Tibial nerve (tissue), 4 donors: ENCODE measurements at regions not wholly inside any gene's neighbourhood (a gene's known extent, or its start where the extent isn't known, plus 50 kb on each side); places are given as distances from the start of the nearest gene placed in this dataset.

ENCODE experiments used
- DNase-seq, 2 donors: peaks; one replicate each; pipeline ENCODE4 v3.0.0-alpha.2; 2019; ENCODE audit warnings: low spot score in 2 of 2
- H3K27ac ChIP-seq, 4 donors: fragments of 200-600 bp; sonication (generic) in 3 of 4; one replicate each; pipeline ENCODE4 v1.5.1; 2017 to 2019; ENCODE audit warnings: mild to moderate bottlenecking in 1 of 4
- H3K27me3 ChIP-seq, 2 donors: fragments of 200-600 bp; sonication (generic) in 1 of 2; one replicate each; pipeline versions ENCODE4 v1.5.1 to v1.6.0; 2017 to 2019
- H3K36me3 ChIP-seq, 3 donors: fragments of 200-600 bp; sonication (generic); one replicate each; pipeline ENCODE4 v1.5.1; 2018 to 2019
- H3K4me1 ChIP-seq, 4 donors: fragments of 200-600 bp; sonication (generic) in 3 of 4; one replicate each; pipeline ENCODE4 v1.5.1; 2017 to 2019
- H3K4me3 ChIP-seq, 4 donors: fragments of 200-600 bp; sonication (generic) in 3 of 4; one replicate each; pipeline ENCODE4 v1.5.1; 2017 to 2019; ENCODE audit warnings: mild to moderate bottlenecking in 1 of 4, moderate library complexity in 1 of 4
- H3K9me3 ChIP-seq, 4 donors: fragments of 200-600 bp; sonication (generic) in 3 of 4; one replicate each; pipeline ENCODE4 v1.5.1; 2017 to 2019
- CTCF ChIP-seq, 5 experiments: fragments of 200-600 bp in 3 of 5; fragments of 450-650 bp in 2 of 5; sonication (generic) in 3 of 5; IDR thresholded peaks; one replicate each; pipeline ENCODE4 v1.5.1; 2016 to 2019; ENCODE audit warnings: antibody characterized with exemption in 5 of 5, mild to moderate bottlenecking in 3 of 5, moderate library complexity in 2 of 5
- EP300 ChIP-seq, 2 donors: sonication (generic); formaldehyde crosslinking; IDR thresholded peaks; one replicate each; pipeline ENCODE4 v1.6.1; 2017; ENCODE audit warnings: antibody characterized with exemption in 2 of 2, mild to moderate bottlenecking in 1 of 2
- POLR2A ChIP-seq, 2 donors: fragments of 450-650 bp; IDR thresholded peaks; one replicate each; pipeline ENCODE4 v1.6.1; 2017; ENCODE audit warnings: antibody characterized with exemption in 2 of 2, mild to moderate bottlenecking in 2 of 2, moderate library complexity in 2 of 2
- WGBS, 2 donors: methylation state at CpG; one replicate each; pipeline ENCODE4 v1.1.5; 2018; 5-methylcytosine and 5-hydroxymethylcytosine counted together

- no peak for DNase-seq
- H3K27ac ChIP-seq, result no peak overlapping the region
- H3K27me3 ChIP-seq, result no peaks in the 10 kb centered on the region
- TF ChIP-seq POLR2A (IDR thresholded peaks at IDR 0.05) (no peak), CTCF (IDR thresholded peaks at IDR 0.05) (no peak), EP300 (IDR thresholded peaks at IDR 0.05) (no peak)
- H3K36me3 ChIP-seq, result no peaks in the 10 kb centered on the region
- H3K9me3 ChIP-seq, result no peaks in the 10 kb centered on the region
- no peak overlapping the region for H3K4me3 ChIP-seq
- peaks cover 0 to 3% (median 0%) of the 10 kb centered on the region in 4 donors for H3K4me1 ChIP-seq
Measured at GRCh38 chr3:176190755-176191154, 1006.5 kb downstream of the TBL1XR1 start.

- Histone ChIP-seq H3K4me1 (no peaks in the 10 kb centered on the region), H3K4me3 (no peak overlapping the region), H3K27me3 (no peaks in the 10 kb centered on the region), H3K27ac (no peak overlapping the region), H3K36me3 (no peaks in the 10 kb centered on the region), H3K9me3 (no peaks in the 10 kb centered on the region)
- WGBS, 2 donors, result 45 to 55% methylated on average over 1 of the region's 1 CpG
- no peak for TF ChIP-seq POLR2A (IDR thresholded peaks at IDR 0.05)
- no peak for TF ChIP-seq CTCF (IDR thresholded peaks at IDR 0.05)
- TF ChIP-seq EP300 (IDR thresholded peaks at IDR 0.05), result no peak
- no peak for DNase-seq
Measured at GRCh38 chr3:176183181-176183580, 1014.1 kb downstream of the TBL1XR1 start.

- Histone ChIP-seq H3K27me3 (no peaks in the 10 kb centered on the region), H3K4me3 (no peak overlapping the region), H3K27ac (no peak overlapping the region), H3K36me3 (no peaks in the 10 kb centered on the region), H3K9me3 (no peaks in the 10 kb centered on the region), H3K4me1 (no peaks in the 10 kb centered on the region)
- DNase-seq, result no peak
- 93 to 95% methylated on average over 6 of the region's 6 CpGs for WGBS, 2 donors
- TF ChIP-seq EP300 (IDR thresholded peaks at IDR 0.05) (no peak), CTCF (IDR thresholded peaks at IDR 0.05) (no peak), POLR2A (IDR thresholded peaks at IDR 0.05) (no peak)
Measured at GRCh38 chr3:176174060-176174459, 1023.2 kb downstream of the TBL1XR1 start.

- Histone ChIP-seq H3K36me3 (no peaks in the 10 kb centered on the region), H3K4me1 (no peaks in the 10 kb centered on the region), H3K9me3 (peaks cover 0 to 5% (median 0%) of the 10 kb centered on the region in 4 donors), H3K4me3 (no peak overlapping the region), H3K27ac (no peak overlapping the region), H3K27me3 (no peaks in the 10 kb centered on the region)
- DNase-seq, result no peak
- 88 to 94% methylated on average over 1 of the region's 1 CpG for WGBS, 2 donors
- no peak for TF ChIP-seq EP300 (IDR thresholded peaks at IDR 0.05)
- TF ChIP-seq POLR2A (IDR thresholded peaks at IDR 0.05), result no peak
- no peak for TF ChIP-seq CTCF (IDR thresholded peaks at IDR 0.05)
Measured at GRCh38 chr3:176172492-176172891, 1024.8 kb downstream of the TBL1XR1 start.

GRCh38 chr3:176167272-176167671, 1030.0 kb downstream of the TBL1XR1 start:
- no peak for TF ChIP-seq POLR2A (IDR thresholded peaks at IDR 0.05)
- H3K27me3 ChIP-seq, result no peaks in the 10 kb centered on the region
- H3K9me3 ChIP-seq, result peaks cover 0 to 5% (median 0%) of the 10 kb centered on the region in 4 donors
- 69% methylated on average over 2 of the region's 2 CpGs for WGBS, 2 donors
- no peaks in the 10 kb centered on the region for H3K36me3 ChIP-seq
- no peak overlapping the region for H3K4me3 ChIP-seq
- H3K27ac ChIP-seq, result no peak overlapping the region
- DNase-seq, result no peak
- H3K4me1 ChIP-seq, result no peaks in the 10 kb centered on the region

- Histone ChIP-seq H3K36me3 (no peaks in the 10 kb centered on the region), H3K4me1 (no peaks in the 10 kb centered on the region), H3K4me3 (no peak overlapping the region), H3K27me3 (no peaks in the 10 kb centered on the region), H3K9me3 (no peaks in the 10 kb centered on the region), H3K27ac (no peak overlapping the region)
- no peak for TF ChIP-seq EP300 (IDR thresholded peaks at IDR 0.05)
- no peak for TF ChIP-seq CTCF (IDR thresholded peaks at IDR 0.05)
- TF ChIP-seq POLR2A (IDR thresholded peaks at IDR 0.05), result no peak
- no peak for DNase-seq
Measured at GRCh38 chr3:176160997-176161396, 1036.3 kb downstream of the TBL1XR1 start.
